ENCODE measurements at regions not wholly inside any gene's neighbourhood (a gene's known extent, or its start where the extent isn't known, plus 50 kb on each side); places are given as distances from the start of the nearest gene placed in this dataset.

- TF ChIP-seq CTCF (IDR thresholded peaks at IDR 0.05): no peak
- no peak for TF ChIP-seq POLR2A (IDR thresholded peaks at IDR 0.05)
- no peak for TF ChIP-seq EP300 (IDR thresholded peaks at IDR 0.05)
These were observed 368.3 kb upstream of the C1orf174 start for GRCh38 chr1:4268262-4268888.

Measured in tibial nerve (tissue), 4 donors.